Bronchial epithelial cell (primary cell): ENCODE measurements at regions not wholly inside any gene's neighbourhood (a gene's known extent, or its start where the extent isn't known, plus 50 kb on each side); places are given as distances from the start of the nearest gene placed in this dataset.

Experiments
- DNase-seq: peaks from one replicate; pipeline ENCODE4 v3.0.0-alpha.2; 2010; ENCODE audit warnings: low read depth
- FAIRE-seq: peaks from 2 replicates; lab custom pipeline; 2011; peaks lifted over from hg19 to GRCh38; lab: Jason Lieb, UNC
- H3K27me3 ChIP-seq: 2 replicates; pipeline ENCODE4 v1.5.1; 2011; ENCODE audit warnings: low read length; ENCODE audit not compliant: control insufficient read depth, insufficient read depth
- H3K36me3 ChIP-seq: 2 replicates; pipeline ENCODE4 v1.5.1; 2011; ENCODE audit warnings: low read length; ENCODE audit not compliant: control insufficient read depth, insufficient read depth
- H3K4me3 ChIP-seq: 2 replicates; pipeline ENCODE4 v1.5.1; 2011; ENCODE audit warnings: mild to moderate bottlenecking, low read depth, low read length, control low read depth
- CTCF ChIP-seq: IDR thresholded peaks from 2 replicates; pipeline ENCODE4 v1.5.1; 2011; ENCODE audit warnings: mild to moderate bottlenecking, moderate library complexity, low read length, control low read depth, inconsistent platforms; ENCODE audit not compliant: insufficient read depth, severe bottlenecking

DNA sequence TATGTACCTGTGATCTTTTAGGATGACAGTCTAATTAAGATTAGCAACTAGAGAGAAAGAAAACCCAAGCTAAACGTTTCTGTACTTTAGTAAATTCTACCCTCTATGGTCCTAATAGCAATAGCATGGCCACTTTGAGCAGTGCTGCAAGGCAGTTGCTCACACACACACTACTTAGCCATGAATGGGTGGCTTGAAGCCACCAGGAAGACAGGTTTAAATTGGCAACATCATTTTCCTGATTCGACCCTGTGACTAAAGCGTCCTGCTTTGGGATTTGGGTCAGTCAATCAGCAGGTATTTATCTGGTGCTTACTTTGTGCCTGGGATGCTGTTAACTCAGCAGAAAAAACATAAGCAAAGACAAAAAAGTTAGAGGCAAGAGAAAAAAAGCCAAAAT, 150.6 kb downstream of the ARRDC3 start:
- no peak for TF ChIP-seq CTCF
- no peaks in the 10 kb centered on the region for H3K36me3 ChIP-seq
- FAIRE-seq, result no peak
- DNase-seq, result no peak
- no peak overlapping the region for H3K4me3 ChIP-seq
- H3K27me3 ChIP-seq, result no peaks in the 10 kb centered on the region

DNA sequence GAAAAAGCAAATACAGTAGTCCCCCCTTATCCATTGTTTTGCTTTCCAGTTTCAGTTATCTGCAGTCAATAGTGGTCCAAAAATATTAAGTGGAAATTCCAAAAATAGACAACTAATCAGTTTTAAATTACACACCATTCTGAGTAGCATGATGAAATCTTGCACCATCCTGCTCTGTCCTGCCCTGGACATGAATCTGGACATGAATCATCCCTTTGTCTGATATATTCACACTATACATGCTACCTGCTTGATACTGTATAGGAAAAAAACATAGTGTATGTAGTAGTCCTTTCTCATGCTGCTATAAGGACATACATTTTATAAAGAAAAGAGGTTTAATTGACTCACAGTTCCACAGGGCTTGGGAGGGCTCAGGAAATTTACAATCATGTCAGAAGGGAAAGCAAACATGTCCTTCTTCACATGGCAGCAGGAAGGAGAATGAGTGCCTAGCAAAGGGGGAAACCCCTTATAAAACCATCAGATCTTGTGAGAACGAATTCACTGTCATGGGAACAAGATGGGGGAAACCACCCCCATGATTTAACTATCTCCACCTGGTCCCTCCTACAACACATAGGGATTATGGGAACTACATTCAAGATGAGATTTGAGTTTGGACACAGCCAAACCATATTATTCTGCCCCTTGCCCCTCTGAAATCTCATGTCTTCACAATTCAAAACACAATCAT, 153.9 kb downstream of the ARRDC3 start:
- Histone ChIP-seq H3K27me3 (no peaks in the 10 kb centered on the region), H3K4me3 (no peak overlapping the region), H3K36me3 (no peaks in the 10 kb centered on the region)
- TF ChIP-seq CTCF, result no peak
- FAIRE-seq, result no peak
- peak; percentile 92 for DNase-seq

GRCh38 chr5:91228188-91228587, 154.9 kb downstream of the ARRDC3 start:
- FAIRE-seq, result no peak
- Histone ChIP-seq H3K27me3 (no peaks in the 10 kb centered on the region), H3K4me3 (no peak overlapping the region), H3K36me3 (no peaks in the 10 kb centered on the region)
- no peak for DNase-seq
- TF ChIP-seq CTCF, result no peak

GRCh38 chr5:91225848-91226686, 157.1 kb downstream of the ARRDC3 start:
- Histone ChIP-seq H3K27me3 (no peaks in the 10 kb centered on the region), H3K4me3 (no peak overlapping the region), H3K36me3 (no peaks in the 10 kb centered on the region)
- FAIRE-seq (no peak), DNase-seq (peak; percentile 53)
- TF ChIP-seq CTCF, result peak; percentile 67

DNA sequence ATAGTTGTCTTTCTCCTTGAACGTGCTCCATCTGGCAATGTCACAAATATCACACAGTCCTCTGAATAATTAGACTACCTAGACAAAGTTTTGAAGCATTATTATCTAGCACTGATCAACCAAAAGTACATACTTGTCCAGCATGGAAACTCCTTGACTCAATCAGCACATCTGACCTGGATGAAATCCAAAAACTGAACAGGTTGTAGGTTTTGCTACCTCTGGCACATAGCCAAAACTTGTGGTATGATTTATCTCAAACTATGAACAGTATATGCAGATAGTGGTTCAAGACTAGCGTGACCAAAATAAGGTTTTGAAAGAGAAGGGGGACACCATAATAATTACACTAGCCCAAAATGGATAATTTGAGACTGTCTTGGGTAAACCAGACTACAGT, 158.1 kb downstream of the ARRDC3 start:
- Histone ChIP-seq H3K27me3 (no peaks in the 10 kb centered on the region), H3K36me3 (no peaks in the 10 kb centered on the region), H3K4me3 (no peak overlapping the region)
- no peak for FAIRE-seq
- no peak for TF ChIP-seq CTCF
- DNase-seq, result no peak
